ACC112 (cell line): ENCODE measurements at regions not wholly inside any gene's neighbourhood (a gene's known extent, or its start where the extent isn't known, plus 50 kb on each side); places are given as distances from the start of the nearest gene placed in this dataset.

ENCODE experiments used
- H2AFZ ChIP-seq: fragments of 200-600 bp; sonication (generic); one replicate; pipeline ENCODE4 v1.6.0; 2017; ENCODE audit warnings: antibody characterized with exemption, low read length; ENCODE audit not compliant: unreplicated experiment
- H3K27ac ChIP-seq: fragments of 200-600 bp; sonication (generic); 2 replicates; pipeline ENCODE4 v1.5.1; 2014; ENCODE audit warnings: low read depth, mild to moderate bottlenecking, antibody characterized with exemption, low read length, moderate library complexity
- H3K27me3 ChIP-seq: fragments of 200-600 bp; sonication (generic); 2 replicates; pipeline ENCODE4 v1.6.1; 2014; ENCODE audit warnings: mild to moderate bottlenecking, antibody characterized with exemption, low read length, moderate library complexity, mixed read lengths; ENCODE audit not compliant: insufficient read depth
- H3K36me3 ChIP-seq: fragments of 200-600 bp; sonication (generic); 2 replicates; pipeline ENCODE4 v1.6.1; 2016; ENCODE audit warnings: mild to moderate bottlenecking, antibody characterized with exemption, low read length, moderate library complexity, mixed read lengths; ENCODE audit not compliant: insufficient read depth
- H3K4me1 ChIP-seq: fragments of 200-600 bp; sonication (generic); one replicate; pipeline ENCODE4 v1.6.1; 2016; ENCODE audit warnings: low read length, mixed read lengths; ENCODE audit not compliant: insufficient read depth, unreplicated experiment, control insufficient read depth
- H3K4me3 ChIP-seq: fragments of 200-600 bp; sonication (generic); 2 replicates; pipeline ENCODE4 v1.5.1; 2014; ENCODE audit warnings: mild to moderate bottlenecking, low read depth, low read length
- H3K79me2 ChIP-seq: fragments of 200-600 bp; sonication (generic); one replicate; pipeline ENCODE4 v1.6.0; 2016; ENCODE audit warnings: low read length; ENCODE audit not compliant: control insufficient read depth, unreplicated experiment, insufficient read depth

- Histone ChIP-seq H3K79me2 (no peaks in the 10 kb centered on the region), H3K27me3 (no peaks in the 10 kb centered on the region), H3K4me3 (no peak overlapping the region), H3K27ac (no peak overlapping the region), H2AFZ (no peak overlapping the region), H3K4me1 (no peaks in the 10 kb centered on the region), H3K36me3 (no peaks in the 10 kb centered on the region)
These were observed 81.5 kb upstream of the ACSL3 start for GRCh38 chr2:222779145-222779832.

DNA sequence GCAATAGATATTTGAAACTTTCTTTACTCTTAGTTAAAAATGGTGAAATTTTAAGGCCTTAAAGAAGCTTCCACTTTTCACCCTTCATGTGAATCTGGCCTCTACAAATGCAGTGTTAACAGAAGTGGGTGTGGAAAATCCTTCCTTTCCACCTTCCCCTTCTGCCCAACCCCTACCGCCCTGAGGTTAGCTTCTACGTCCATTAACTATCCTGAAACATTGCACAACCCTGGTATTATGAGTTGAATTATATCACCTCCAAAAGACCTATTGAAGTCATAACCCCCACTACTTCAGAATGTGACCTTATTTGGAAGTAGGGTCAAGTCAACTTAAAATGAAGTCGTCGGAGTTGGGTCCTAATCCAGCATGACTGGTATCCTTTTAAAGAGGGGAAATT is 80.8 kb upstream of the ACSL3 start:
- no peak overlapping the region for H2AFZ ChIP-seq
- H3K27ac ChIP-seq: no peak overlapping the region
- no peaks in the 10 kb centered on the region for H3K79me2 ChIP-seq
- H3K27me3 ChIP-seq: no peaks in the 10 kb centered on the region
- no peaks in the 10 kb centered on the region for H3K4me1 ChIP-seq
- H3K36me3 ChIP-seq: no peaks in the 10 kb centered on the region
- H3K4me3 ChIP-seq: no peak overlapping the region

DNA sequence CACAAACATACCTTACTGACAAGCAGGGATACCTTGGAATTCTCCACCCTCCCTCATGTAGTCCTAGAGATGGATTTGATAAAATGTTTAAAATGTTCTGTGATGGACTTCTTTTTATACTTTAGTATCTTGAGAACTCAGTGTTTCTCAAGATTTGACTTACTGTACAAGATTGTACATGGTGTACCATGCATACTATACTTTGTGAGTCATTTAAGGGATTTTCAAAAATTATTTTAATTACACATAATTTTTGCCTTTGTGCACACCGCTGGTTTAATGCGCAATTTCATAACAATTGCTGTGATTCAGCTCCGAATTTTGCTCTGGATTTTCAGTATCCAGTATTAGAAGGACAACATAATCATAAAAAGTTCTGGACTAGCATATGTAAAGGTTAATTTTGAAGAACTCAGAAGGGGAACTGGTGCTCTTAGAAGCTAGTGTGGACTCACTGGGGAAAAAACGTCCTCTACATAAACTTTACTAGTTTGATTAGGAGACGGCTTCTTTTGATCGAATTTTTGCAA is 78.6 kb upstream of the ACSL3 start:
- no peaks in the 10 kb centered on the region for H3K4me1 ChIP-seq
- H2AFZ ChIP-seq: no peak overlapping the region
- no peak overlapping the region for H3K4me3 ChIP-seq
- H3K36me3 ChIP-seq: no peaks in the 10 kb centered on the region
- H3K79me2 ChIP-seq: no peaks in the 10 kb centered on the region
- no peaks in the 10 kb centered on the region for H3K27me3 ChIP-seq
- H3K27ac ChIP-seq: no peak overlapping the region

GRCh38 chr2:222783592-222783991 is 77.2 kb upstream of the ACSL3 start:
- Histone ChIP-seq H2AFZ (no peak overlapping the region), H3K27ac (no peak overlapping the region), H3K79me2 (no peaks in the 10 kb centered on the region), H3K27me3 (no peaks in the 10 kb centered on the region), H3K4me1 (peaks cover under 1% of the 10 kb centered on the region), H3K36me3 (no peaks in the 10 kb centered on the region), H3K4me3 (no peak overlapping the region)

- Histone ChIP-seq H3K36me3 (no peaks in the 10 kb centered on the region), H2AFZ (no peak overlapping the region), H3K4me3 (no peak overlapping the region), H3K27ac (no peak overlapping the region), H3K4me1 (peaks cover 21% of the 10 kb centered on the region), H3K79me2 (no peaks in the 10 kb centered on the region), H3K27me3 (no peaks in the 10 kb centered on the region)
These were observed 69.9 kb upstream of the ACSL3 start for GRCh38 chr2:222790932-222791331.

DNA sequence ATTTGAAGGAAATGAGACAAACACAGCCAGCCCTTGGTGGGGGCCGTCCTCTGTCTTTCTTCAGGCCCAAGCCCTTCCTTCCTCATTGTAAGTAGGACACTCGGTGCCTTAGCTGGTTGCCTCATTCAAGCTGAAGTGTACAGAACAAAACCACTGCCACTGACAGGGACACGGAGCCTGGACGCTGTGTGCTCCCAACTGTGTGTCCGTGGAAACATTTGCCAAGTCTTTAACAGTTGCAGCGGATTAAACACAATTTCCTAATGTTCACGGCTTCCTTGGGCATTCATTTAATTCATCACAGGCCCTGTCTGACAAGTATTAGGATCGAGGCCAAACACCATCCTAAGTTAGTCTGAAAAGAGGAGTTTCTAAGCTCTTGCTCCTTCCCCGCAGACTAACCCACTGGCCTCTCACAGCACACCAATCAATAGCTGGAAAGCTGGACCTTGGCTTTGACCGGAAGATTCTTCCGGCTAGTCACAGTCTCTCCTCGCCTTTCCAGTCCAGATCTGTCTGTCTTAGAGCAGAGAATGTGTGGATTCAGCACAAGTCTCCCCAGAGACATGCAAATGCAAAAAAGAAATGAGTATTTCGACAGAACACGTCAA is 68.7 kb upstream of the ACSL3 start:
- Histone ChIP-seq H3K27ac (0 out of 2 replicates have a peak overlapping the region, but pooled peaks have one; percentile 6), H3K79me2 (no peaks in the 10 kb centered on the region), H3K4me1 (peaks cover 21% of the 10 kb centered on the region), H3K27me3 (no peaks in the 10 kb centered on the region), H3K36me3 (no peaks in the 10 kb centered on the region), H2AFZ (peak overlapping the region; percentile 97), H3K4me3 (peak overlapping the region; percentile 11; the same call in 1 of the 2 replicates)

DNA sequence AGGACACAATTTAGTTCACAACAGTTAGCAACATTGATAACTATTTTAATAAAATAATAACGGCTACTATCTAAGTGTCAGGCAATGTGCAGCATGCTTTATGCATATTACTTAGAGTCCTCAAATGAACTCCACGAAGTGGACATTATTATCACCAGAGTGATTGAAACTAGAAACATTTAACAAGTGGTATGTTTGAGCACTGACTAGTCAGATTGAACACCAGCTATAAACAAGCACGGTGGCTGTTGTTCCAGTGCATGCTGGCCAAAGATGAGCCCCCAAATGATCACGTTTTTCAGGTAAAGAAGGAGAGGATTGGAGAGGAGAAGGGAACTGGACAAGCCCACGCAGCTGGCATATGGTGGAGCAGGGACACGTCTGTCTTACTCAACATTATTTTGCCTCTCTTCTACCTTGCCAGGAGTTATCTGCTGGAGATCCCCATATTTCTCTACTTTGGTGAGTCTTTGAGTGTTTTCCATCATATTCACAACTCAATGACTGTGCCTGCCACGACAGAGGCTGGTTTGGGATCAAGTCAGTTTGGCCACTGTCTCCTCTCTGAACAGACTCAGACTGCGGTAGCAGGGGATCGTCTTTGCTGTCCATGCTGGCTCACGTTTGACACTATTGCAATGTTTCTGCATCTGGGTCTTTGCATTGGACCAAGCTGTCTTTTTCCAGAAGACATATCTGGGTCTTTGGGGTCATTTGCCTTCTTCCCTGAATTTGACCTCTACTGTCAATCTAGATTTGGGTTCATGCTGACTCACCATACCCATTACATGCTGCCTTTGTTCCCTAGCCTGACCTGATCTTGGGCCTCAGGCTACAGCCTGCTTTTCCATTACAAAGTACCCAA is 66.0 kb upstream of the ACSL3 start:
- no peaks in the 10 kb centered on the region for H3K79me2 ChIP-seq
- no peaks in the 10 kb centered on the region for H3K27me3 ChIP-seq
- H3K4me1 ChIP-seq: peaks cover 12% of the 10 kb centered on the region
- no peak overlapping the region for H2AFZ ChIP-seq
- no peak overlapping the region for H3K27ac ChIP-seq
- H3K36me3 ChIP-seq: no peaks in the 10 kb centered on the region
- H3K4me3 ChIP-seq: no peak overlapping the region

DNA sequence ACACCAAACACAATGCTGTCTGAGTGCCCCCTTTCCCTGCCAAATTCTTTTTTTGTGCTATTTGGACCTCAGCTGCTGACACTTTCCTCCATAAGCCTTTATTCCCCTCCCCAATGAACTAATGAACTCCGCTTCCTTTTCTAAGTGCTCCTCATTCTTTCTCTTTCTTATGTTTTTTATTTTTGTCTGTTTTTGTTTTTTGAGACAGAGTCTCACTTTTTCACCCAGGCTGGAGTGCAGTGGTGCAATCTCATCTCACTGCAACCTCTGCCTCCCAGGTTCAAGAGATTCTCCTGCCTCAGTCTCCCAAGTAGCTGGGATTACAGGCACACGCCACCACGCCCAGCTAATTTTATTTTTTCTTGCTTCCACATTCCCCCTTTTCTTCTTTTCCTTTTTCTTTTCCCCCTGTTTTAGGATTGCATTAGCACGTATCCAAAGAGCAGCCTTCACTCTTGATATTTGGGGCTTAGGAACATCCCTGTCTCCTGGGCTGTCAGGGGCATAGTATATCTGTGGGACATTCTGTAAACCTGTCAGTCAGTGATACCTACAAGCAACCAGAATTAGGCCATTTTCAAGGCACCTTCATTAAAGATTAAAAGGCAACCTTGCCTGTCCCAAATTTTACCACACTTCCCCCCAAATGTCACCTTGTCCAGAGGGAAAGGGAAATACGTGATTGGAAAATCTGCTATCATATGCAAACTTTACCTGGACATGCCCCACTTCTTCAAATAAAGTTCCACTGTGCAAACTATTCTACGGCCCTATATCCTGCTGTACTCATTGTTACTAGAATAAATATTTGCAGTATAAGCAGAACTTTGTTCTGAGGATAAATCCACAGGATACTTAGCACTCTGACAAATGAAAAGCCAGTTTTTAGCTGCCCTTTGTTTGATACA is 65.1 kb upstream of the ACSL3 start:
- no peak overlapping the region for H2AFZ ChIP-seq
- H3K4me1 ChIP-seq: peaks cover 11% of the 10 kb centered on the region
- no peak overlapping the region for H3K27ac ChIP-seq

DNA sequence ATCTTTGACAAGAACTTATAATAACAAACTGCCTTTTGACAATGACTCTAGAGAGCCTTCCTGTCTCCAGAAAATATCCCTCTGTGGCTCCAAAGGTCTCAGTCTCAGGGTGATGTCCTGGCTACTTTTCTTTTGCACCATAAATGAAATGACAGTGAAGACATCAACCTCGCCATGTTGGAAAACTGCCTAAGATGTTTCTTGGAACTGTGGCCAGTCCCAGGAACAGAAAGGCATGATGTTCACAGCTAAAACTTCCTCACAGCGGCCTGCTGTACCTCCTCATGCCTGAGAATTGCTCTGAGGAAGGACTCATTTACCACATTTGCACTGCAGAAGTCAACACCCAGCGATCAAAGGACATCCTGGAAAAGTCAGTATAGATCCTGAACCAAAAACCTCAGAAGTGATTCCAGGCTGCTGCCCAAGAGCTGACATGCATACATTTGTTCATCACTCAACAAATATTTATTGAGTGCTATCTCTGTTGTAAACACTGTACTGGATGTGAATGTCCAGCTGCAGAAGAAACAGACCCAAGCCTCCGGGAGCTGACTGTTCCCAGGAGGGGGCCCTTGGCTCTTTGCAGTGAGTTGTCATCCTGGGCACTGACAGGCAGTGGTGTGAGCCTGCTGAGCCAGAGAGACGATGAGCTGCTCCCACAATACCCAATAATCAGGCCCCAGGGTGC is 64.3 kb upstream of the ACSL3 start:
- Histone ChIP-seq H3K27me3 (no peaks in the 10 kb centered on the region), H3K27ac (no peak overlapping the region), H3K79me2 (no peaks in the 10 kb centered on the region), H2AFZ (no peak overlapping the region), H3K4me1 (peaks cover 11% of the 10 kb centered on the region), H3K4me3 (no peak overlapping the region), H3K36me3 (no peaks in the 10 kb centered on the region)

More for the DNA sequence above, 65.1 kb upstream of the ACSL3 start:
- H3K79me2 ChIP-seq: no peaks in the 10 kb centered on the region
- H3K36me3 ChIP-seq: no peaks in the 10 kb centered on the region
- no peaks in the 10 kb centered on the region for H3K27me3 ChIP-seq
- no peak overlapping the region for H3K4me3 ChIP-seq
